Nephron progenitor cell (in vitro differentiated cells): ENCODE measurements at regions not wholly inside any gene's neighbourhood (a gene's known extent, or its start where the extent isn't known, plus 50 kb on each side); places are given as distances from the start of the nearest gene placed in this dataset.

ENCODE experiments used
- DNase-seq: peaks from one replicate; pipeline ENCODE4 v3.0.0; 2021
- H3K27ac Mint-ChIP-seq: 2 replicates; pipeline ENCODE4 v1.8.0; 2021; ENCODE audit warnings: mild to moderate bottlenecking, moderate library complexity, mixed read lengths
- H3K27me3 Mint-ChIP-seq: 2 replicates; pipeline ENCODE4 v1.8.0; 2021; ENCODE audit warnings: mild to moderate bottlenecking, low read depth, mixed read lengths; ENCODE audit not compliant: poor library complexity
- H3K36me3 Mint-ChIP-seq: 2 replicates; pipeline ENCODE4 v1.8.0; 2021; ENCODE audit warnings: low read depth, mixed read lengths
- H3K4me1 Mint-ChIP-seq: 2 replicates; pipeline ENCODE4 v1.8.0; 2021; ENCODE audit warnings: mixed read lengths
- H3K4me3 Mint-ChIP-seq: 2 replicates; pipeline ENCODE4 v1.8.0; 2021; ENCODE audit warnings: mild to moderate bottlenecking, moderate library complexity, mixed read lengths
- H3K9me3 Mint-ChIP-seq: 2 replicates; pipeline ENCODE4 v1.8.0; 2021; ENCODE audit warnings: mild to moderate bottlenecking, moderate library complexity, mixed read lengths
- CTCF ChIP-seq: fragments of 200-600 bp; sonication (generic); IDR thresholded peaks from 2 replicates; pipeline ENCODE4 v1.5.0; 2021; ENCODE audit warnings: antibody characterized with exemption

GRCh38 chr20:6959900-6960312, 192.4 kb downstream of the BMP2 start:
- TF ChIP-seq CTCF, result no peak
- peaks cover 8% of the 10 kb centered on the region for H3K4me1 Mint-ChIP-seq
- H3K9me3 Mint-ChIP-seq, result peaks cover 9% of the 10 kb centered on the region
- no peaks in the 10 kb centered on the region for H3K36me3 Mint-ChIP-seq
- H3K4me3 Mint-ChIP-seq, result no peak overlapping the region
- no peaks in the 10 kb centered on the region for H3K27me3 Mint-ChIP-seq
- DNase-seq, result no peak
- H3K27ac Mint-ChIP-seq, result no peak overlapping the region

GRCh38 chr20:6966721-6967120, 199.2 kb downstream of the BMP2 start:
- no peak for TF ChIP-seq CTCF
- Mint-ChIP-seq H3K4me3 (no peak overlapping the region), H3K27ac (no peak overlapping the region), H3K36me3 (no peaks in the 10 kb centered on the region), H3K4me1 (no peaks in the 10 kb centered on the region), H3K27me3 (no peaks in the 10 kb centered on the region), H3K9me3 (peaks cover 9% of the 10 kb centered on the region)
- DNase-seq, result no peak

DNA sequence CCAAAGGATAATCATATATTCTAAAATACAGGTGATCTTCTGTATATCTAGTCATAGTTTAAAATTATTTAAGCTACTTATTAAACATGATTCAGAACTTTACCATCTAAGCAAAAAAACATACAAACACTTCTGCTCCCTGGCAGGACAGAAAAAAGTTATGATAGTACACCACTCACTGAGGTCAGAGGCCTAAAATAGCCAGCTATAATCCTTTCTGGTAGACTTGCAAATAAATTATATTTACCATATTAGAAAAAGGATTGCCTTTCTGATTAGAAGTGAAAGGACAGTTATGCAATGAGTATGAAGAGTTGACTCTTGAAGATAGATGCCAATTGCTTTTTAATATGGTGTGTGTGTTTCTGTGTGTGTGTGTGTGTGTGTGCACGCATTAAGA, 207.4 kb downstream of the BMP2 start:
- H3K4me1 Mint-ChIP-seq, result no peaks in the 10 kb centered on the region
- H3K9me3 Mint-ChIP-seq, result no peaks in the 10 kb centered on the region
- TF ChIP-seq CTCF, result no peak
- H3K27ac Mint-ChIP-seq, result no peak overlapping the region
- no peaks in the 10 kb centered on the region for H3K36me3 Mint-ChIP-seq
- H3K27me3 Mint-ChIP-seq, result no peaks in the 10 kb centered on the region
- no peak overlapping the region for H3K4me3 Mint-ChIP-seq
- DNase-seq, result no peak

- no peaks in the 10 kb centered on the region for H3K9me3 Mint-ChIP-seq
- no peaks in the 10 kb centered on the region for H3K36me3 Mint-ChIP-seq
- no peak overlapping the region for H3K27ac Mint-ChIP-seq
- DNase-seq, result no peak
- H3K27me3 Mint-ChIP-seq, result no peaks in the 10 kb centered on the region
- no peak for TF ChIP-seq CTCF
- H3K4me3 Mint-ChIP-seq, result no peak overlapping the region
- H3K4me1 Mint-ChIP-seq, result no peaks in the 10 kb centered on the region
Observed at GRCh38 chr20:6975311-6975710, 207.8 kb downstream of the BMP2 start.

DNA sequence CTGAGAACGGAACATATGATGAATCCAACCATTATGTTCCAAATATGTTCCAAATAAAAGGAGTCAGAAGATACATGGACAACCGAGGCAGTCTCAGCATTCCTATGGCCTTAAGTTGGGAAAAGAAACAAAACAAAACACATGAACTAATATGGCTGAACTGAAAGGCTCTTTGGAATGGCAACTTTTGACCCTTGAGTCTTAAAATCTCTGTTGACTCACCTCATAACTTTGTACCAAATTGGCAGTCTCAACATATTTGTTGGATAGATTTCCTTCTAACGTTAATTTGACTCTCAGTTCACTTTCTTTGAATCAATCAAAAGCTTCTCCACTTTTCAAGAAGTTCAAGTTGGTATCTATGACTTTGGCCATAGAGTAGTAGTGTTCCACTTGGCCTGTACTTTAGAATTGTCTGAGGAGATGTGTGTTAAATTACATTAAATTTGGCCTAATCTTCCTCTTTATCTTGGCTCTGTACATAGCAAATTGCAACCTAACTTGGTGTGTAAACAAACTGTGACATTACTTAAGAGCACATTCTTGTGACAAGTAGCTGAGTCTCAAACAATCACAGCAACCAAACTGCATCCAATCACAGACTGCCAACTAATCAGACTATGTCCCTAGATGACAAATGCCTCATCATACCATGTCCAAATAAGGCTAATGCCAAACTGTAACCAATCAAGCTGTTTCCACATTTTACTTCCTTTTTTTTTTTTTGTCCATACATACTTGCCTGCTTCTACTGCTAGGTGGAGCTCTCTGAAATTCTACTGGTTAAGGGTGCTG, 208.8 kb downstream of the BMP2 start:
- Mint-ChIP-seq H3K36me3 (no peaks in the 10 kb centered on the region), H3K9me3 (no peaks in the 10 kb centered on the region), H3K4me1 (no peaks in the 10 kb centered on the region), H3K27me3 (no peaks in the 10 kb centered on the region), H3K4me3 (no peak overlapping the region), H3K27ac (no peak overlapping the region)
- DNase-seq, result no peak
- TF ChIP-seq CTCF, result no peak

- no peak for DNase-seq
- no peaks in the 10 kb centered on the region for H3K27me3 Mint-ChIP-seq
- no peaks in the 10 kb centered on the region for H3K4me1 Mint-ChIP-seq
- H3K36me3 Mint-ChIP-seq, result no peaks in the 10 kb centered on the region
- H3K27ac Mint-ChIP-seq, result no peak overlapping the region
- H3K4me3 Mint-ChIP-seq, result no peak overlapping the region
- TF ChIP-seq CTCF, result no peak
- peaks cover 4% of the 10 kb centered on the region for H3K9me3 Mint-ChIP-seq
Observed at GRCh38 chr20:6979621-6980020, 212.1 kb downstream of the BMP2 start.
